H1 (cell line): ENCODE measurements at regions not wholly inside any gene's neighbourhood (a gene's known extent, or its start where the extent isn't known, plus 50 kb on each side); places are given as distances from the start of the nearest gene placed in this dataset.

Experiments used
- CTCF ChIA-PET: fragments of 300-600 bp; sonication (Branson Sonifier 250); formaldehyde crosslinking; loops from one replicate; lab custom pipeline; 2021; ENCODE audit not compliant: partially characterized antibody; lab: Charles Lee
- POLR2A ChIA-PET: fragments of 300-600 bp; sonication (Branson Sonifier 250); formaldehyde crosslinking; loops from one replicate; lab custom pipeline; 2021; ENCODE audit warnings: inconsistent platforms; ENCODE audit not compliant: partially characterized antibody; lab: Charles Lee
- DNase-seq, 2 experiments: peaks; one replicate each; pipeline versions ENCODE4 v3.0.0 to v3.0.0-alpha.2; 2010 to 2022; ENCODE audit warnings: low spot score in 2 of 2, low read depth in 1 of 2, mixed read lengths in 1 of 2
- FAIRE-seq: peaks from 2 replicates; lab custom pipeline; 2011; peaks lifted over from hg19 to GRCh38; lab: Jason Lieb, UNC
- H2AFZ ChIP-seq: 2 replicates; pipeline ENCODE4 v1.8.1; 2012; ENCODE audit warnings: low read length, inconsistent platforms
- H2AK5ac ChIP-seq: 2 replicates; pipeline ENCODE4 v1.6.1; 2013; ENCODE audit warnings: low read depth, low read length
- H2BK120ac ChIP-seq: replicated peaks from 2 replicates; pipeline ENCODE3; 2013; ENCODE audit warnings: low read depth, low read length, inconsistent platforms
- H2BK12ac ChIP-seq: 2 replicates; pipeline ENCODE4 v1.6.1; 2013; ENCODE audit warnings: low read depth, low read length
- H2BK15ac ChIP-seq: 2 replicates; pipeline ENCODE4 v1.6.1; 2013; ENCODE audit warnings: low read length
- H2BK20ac ChIP-seq: 2 replicates; pipeline ENCODE4 v1.6.1; 2013; ENCODE audit warnings: low read length
- H2BK5ac ChIP-seq: 2 replicates; pipeline ENCODE4 v1.6.1; 2013; ENCODE audit warnings: low read depth, low read length
- H3K14ac ChIP-seq: 2 replicates; pipeline ENCODE4 v1.6.1; 2013; ENCODE audit warnings: inconsistent platforms; ENCODE audit not compliant: insufficient read length
- H3K18ac ChIP-seq: 2 replicates; pipeline ENCODE4 v1.6.1; 2013; ENCODE audit warnings: low read length; ENCODE audit errors: extremely low read depth
- H3K23ac ChIP-seq: 2 replicates; pipeline ENCODE4 v1.6.1; 2013; ENCODE audit warnings: inconsistent platforms; ENCODE audit not compliant: insufficient read length
- H3K23me2 ChIP-seq: 2 replicates; pipeline ENCODE4 v1.6.1; 2013; ENCODE audit warnings: low read depth, low read length
- H3K27ac ChIP-seq: 2 replicates; pipeline ENCODE4 v1.6.1; 2011; ENCODE audit warnings: low read depth, low read length, inconsistent platforms
- H3K27me3 ChIP-seq, 4 experiments: replicated peaks in 1 of 4; 1 replicate in 1 of 4; 2 replicates in 3 of 4; pipeline versions ENCODE4 v1.6.1 to v1.8.1; 2011 to 2013; ENCODE audit warnings: low read length in 3 of 4, mild to moderate bottlenecking in 3 of 4, inconsistent platforms in 2 of 4, mixed read lengths in 2 of 4, moderate library complexity in 1 of 4; ENCODE audit not compliant: control insufficient read depth in 3 of 4, insufficient read depth in 3 of 4; ENCODE audit errors: extremely low read depth in 1 of 4
- H3K36me3 ChIP-seq, 4 experiments: 2 replicates each; pipeline versions ENCODE4 v1.6.1 to v1.8.1; 2011 to 2013; ENCODE audit warnings: mild to moderate bottlenecking in 4 of 4, low read length in 3 of 4, moderate library complexity in 2 of 4, control low read depth in 1 of 4, inconsistent platforms in 1 of 4; ENCODE audit not compliant: insufficient read depth in 4 of 4, control insufficient read depth in 2 of 4
- H3K4ac ChIP-seq: replicated peaks from 2 replicates; pipeline ENCODE3; 2013; ENCODE audit warnings: low read length, low read depth, mixed read lengths, inconsistent platforms; ENCODE audit not compliant: insufficient read length
- H3K4me1 ChIP-seq, 4 experiments: replicated peaks in 1 of 4; 1 replicate in 1 of 4; 2 replicates in 3 of 4; pipeline versions ENCODE4 v1.6.1 to v1.8.1; 2011 to 2013; ENCODE audit warnings: low read length in 3 of 4, inconsistent platforms in 2 of 4, mixed read lengths in 1 of 4; ENCODE audit not compliant: insufficient read depth in 4 of 4, control insufficient read depth in 3 of 4
- H3K4me2 ChIP-seq, 2 experiments: 2 replicates each; pipeline versions ENCODE4 v1.6.1 to v1.8.1; 2011 to 2013; ENCODE audit warnings: low read depth in 2 of 2, low read length in 2 of 2, control low read depth in 1 of 2, inconsistent platforms in 1 of 2, mild to moderate bottlenecking in 1 of 2; ENCODE audit not compliant: insufficient read depth in 1 of 2
- H3K4me3 ChIP-seq, 4 experiments: fragments of 200-600, 300-600 bp in 1 of 4; sonication (generic), shearing (Covaris generic), sonication (Bioruptor Twin) in 1 of 4; 2 replicates each; pipeline versions ENCODE4 v1.5.1 to v1.8.1; 2011 to 2016; ENCODE audit warnings: low read length in 4 of 4, low read depth in 3 of 4, control low read depth in 2 of 4, inconsistent platforms in 2 of 4, mild to moderate bottlenecking in 2 of 4, mixed read lengths in 1 of 4, moderate library complexity in 1 of 4; ENCODE audit not compliant: insufficient read depth in 2 of 4; ENCODE audit errors: extremely low read depth in 1 of 4
- H3K56ac ChIP-seq: replicated peaks from 2 replicates; pipeline ENCODE3; 2013; ENCODE audit warnings: low read depth, mild to moderate bottlenecking, mixed read lengths, low read length, inconsistent platforms; ENCODE audit not compliant: insufficient read length
- H3K79me1 ChIP-seq: 2 replicates; pipeline ENCODE4 v1.6.1; 2013; ENCODE audit warnings: low read depth, low read length, control low read depth
- H3K79me2 ChIP-seq, 2 experiments: 2 replicates each; pipeline versions ENCODE4 v1.6.1 to v1.8.1; 2012 to 2013; ENCODE audit warnings: low read length in 2 of 2, mild to moderate bottlenecking in 2 of 2, inconsistent platforms in 1 of 2; ENCODE audit not compliant: insufficient read depth in 2 of 2, control insufficient read depth in 1 of 2
- H3K9ac ChIP-seq, 4 experiments: replicated peaks in 1 of 4; 1 replicate in 1 of 4; 2 replicates in 3 of 4; pipeline versions ENCODE4 v1.6.1 to v1.8.1; 2011 to 2013; ENCODE audit warnings: low read depth in 3 of 4, low read length in 3 of 4, control low read depth in 2 of 4, mild to moderate bottlenecking in 2 of 4, moderate library complexity in 2 of 4, inconsistent platforms in 1 of 4; ENCODE audit errors: extremely low read depth in 1 of 4
- H3K9me3 ChIP-seq, 2 experiments: 2 replicates each; pipeline versions ENCODE4 v1.6.1 to v1.8.1; 2012 to 2013; ENCODE audit warnings: mild to moderate bottlenecking in 2 of 2, moderate library complexity in 2 of 2, control low read depth in 1 of 2, inconsistent platforms in 1 of 2, low read depth in 1 of 2, low read length in 1 of 2, mixed read lengths in 1 of 2; ENCODE audit not compliant: insufficient read depth in 2 of 2
- H4K20me1 ChIP-seq, 2 experiments: replicated peaks in 1 of 2; 2 replicates each; pipeline versions ENCODE3 to v1.8.1; 2011 to 2013; ENCODE audit warnings: inconsistent platforms in 2 of 2, low read length in 2 of 2, mild to moderate bottlenecking in 1 of 2; ENCODE audit not compliant: insufficient read depth in 2 of 2, control insufficient read depth in 1 of 2
- H4K5ac ChIP-seq: 2 replicates; pipeline ENCODE4 v1.6.1; 2013; ENCODE audit warnings: low read length, low read depth, mixed read lengths, inconsistent platforms; ENCODE audit not compliant: insufficient read length
- H4K8ac ChIP-seq: 2 replicates; pipeline ENCODE4 v1.8.0; 2013; ENCODE audit warnings: mild to moderate bottlenecking, moderate library complexity, low read length, inconsistent platforms; ENCODE audit not compliant: insufficient read depth; ENCODE audit errors: extremely low read depth
- H4K91ac ChIP-seq: replicated peaks from 2 replicates; pipeline ENCODE3; 2013; ENCODE audit warnings: low read length, mixed read lengths, inconsistent platforms; ENCODE audit not compliant: insufficient read length
- CTBP2 ChIP-seq: IDR thresholded peaks from 2 replicates; pipeline ENCODE4 v1.7.0; 2011; ENCODE audit warnings: borderline replicate concordance, mild to moderate bottlenecking, moderate library complexity, mixed read lengths, low read length; ENCODE audit not compliant: insufficient read depth, insufficient read length
- HDAC2 ChIP-seq, 2 experiments: fragments of 300-600 bp in 1 of 2; sonication (generic) in 1 of 2; IDR thresholded peaks; 2 replicates each; pipeline ENCODE4 v1.6.1; 2011 to 2012; ENCODE audit warnings: low read depth in 2 of 2, low read length in 2 of 2, mild to moderate bottlenecking in 2 of 2, moderate library complexity in 2 of 2, borderline replicate concordance in 1 of 2, inconsistent platforms in 1 of 2
- KDM4A ChIP-seq: IDR thresholded peaks from one replicate; pipeline ENCODE4 v1.7.1; 2012; ENCODE audit warnings: low read depth, mild to moderate bottlenecking, moderate library complexity, low read length, inconsistent platforms; ENCODE audit not compliant: severe bottlenecking
- POU5F1 ChIP-seq: IDR thresholded peaks from 2 replicates; pipeline ENCODE4 v1.6.1; 2011; ENCODE audit warnings: low read depth, mild to moderate bottlenecking, low read length, moderate library complexity
- RXRA ChIP-seq: IDR thresholded peaks from 2 replicates; pipeline ENCODE4 v1.6.1; 2011; ENCODE audit warnings: low read depth, mild to moderate bottlenecking, low read length, moderate library complexity; ENCODE audit not compliant: insufficient read depth
- SRF ChIP-seq: IDR thresholded peaks from 2 replicates; pipeline ENCODE4 v1.6.1; 2011; ENCODE audit warnings: mild to moderate bottlenecking, low read depth, low read length, moderate library complexity
- TAF1 ChIP-seq: IDR thresholded peaks from 2 replicates; pipeline ENCODE4 v1.6.1; 2011; ENCODE audit warnings: mild to moderate bottlenecking, low read depth, low read length
- whole genome bisulfite sequencing, 2 experiments: shearing (Covaris generic) in 1 of 2; methylation state at CpG; one replicate each; pipeline versions ENCODE4 v1.1.6 to v1.1.7; 2013 to 2015; ENCODE audit warnings: low lambda C conversion rate in 2 of 2, mixed read lengths in 2 of 2, inconsistent platforms in 1 of 2, low coverage in 1 of 2, missing lambda C conversion rate in 1 of 2; ENCODE audit not compliant: insufficient replicate concordance in 2 of 2, insufficient coverage in 1 of 2, insufficient read length in 1 of 2; ENCODE audit errors: extremely low coverage in 1 of 2, missing lambda C conversion rate in 1 of 2; 5-methylcytosine and 5-hydroxymethylcytosine counted together

- POLR2A ChIA-PET = no interaction called here
- Histone ChIP-seq H3K79me2 (no peaks in the 10 kb centered on the region), H3K18ac (no peak overlapping the region), H4K8ac (no peak overlapping the region), H3K4me3 (no peak overlapping the region), H3K79me1 (no peaks in the 10 kb centered on the region), H3K4me2 (no peak overlapping the region), H3K14ac (no peak overlapping the region), H3K9me3 (no peaks in the 10 kb centered on the region), H2BK120ac (no peak overlapping the region), H3K36me3 (no peaks in the 10 kb centered on the region), H2BK15ac (no peak overlapping the region), H3K56ac (no peak overlapping the region), H3K27me3 (no peaks in the 10 kb centered on the region; a peak in 1 of 7 replicates), H3K23me2 (no peaks in the 10 kb centered on the region), H3K4ac (no peak overlapping the region), H2BK12ac (no peak overlapping the region), H2AK5ac (no peak overlapping the region), H4K5ac (no peak overlapping the region), H2BK5ac (no peak overlapping the region), H2BK20ac (no peak overlapping the region), H2AFZ (no peak overlapping the region), H4K20me1 (no peaks in the 10 kb centered on the region), H3K27ac (no peak overlapping the region), H4K91ac (no peak overlapping the region), H3K23ac (no peak overlapping the region), H3K4me1 (no peaks in the 10 kb centered on the region; a peak in 1 of 7 replicates), H3K9ac (no peak overlapping the region)
- 89% methylated on average over 13 of the region's 13 CpGs; no CpG with 5 or more reads in 1 of the 2 experiments for WGBS, 2 experiments
- CTCF ChIA-PET = interaction anchor here (1.1 to 1.8 kb wide), 5 partner anchors 9 to 135 kb away, joined by 3 to 5 read pairs (median 4); no protein-coding TSS in a partner anchor
- no peak for DNase-seq
- no peak for FAIRE-seq
- TF ChIP-seq KDM4A = no peak
- no peak for TF ChIP-seq TAF1
- TF ChIP-seq POU5F1 = no peak
- no peak for TF ChIP-seq CTBP2
- no peak for TF ChIP-seq RXRA
- no peak for TF ChIP-seq SRF
- TF ChIP-seq HDAC2 (IDR thresholded peaks at IDR 0.05; ENCODE audit: borderline replicate concordance in 1 of 2, low read depth in 2 of 2, low read length in 2 of 2) = no peak
Measured at GRCh38 chr7:1361756-1362125, 97.5 kb downstream of the MICALL2 start.
